ENCODE measurements at regions not wholly inside any gene's neighbourhood (a gene's known extent, or its start where the extent isn't known, plus 50 kb on each side); places are given as distances from the start of the nearest gene placed in this dataset.
"Not testable (repeated sequence)": the region's sequence is repeated elsewhere in the genome, so short reads cannot be mapped to it uniquely, and the experiment has no call there.

DNA sequence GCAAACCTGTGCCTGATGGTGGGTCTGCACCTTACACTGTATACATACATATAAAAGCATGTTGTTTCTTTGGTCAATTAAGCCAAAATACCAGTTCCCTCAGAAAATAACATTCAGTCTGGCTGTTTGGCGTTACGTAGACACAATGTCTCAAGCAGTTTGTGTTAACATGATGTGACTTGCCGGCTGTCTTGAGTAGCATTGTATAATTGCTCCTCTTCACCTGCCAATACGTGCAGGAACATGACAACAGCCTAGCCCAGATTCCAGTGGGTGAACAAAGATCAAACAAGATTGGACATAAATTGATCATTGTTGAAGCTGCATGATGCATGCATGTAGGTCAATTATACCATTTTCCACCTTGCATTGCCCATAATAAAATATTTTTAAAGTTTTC lies 102.3 kb downstream of the F11 start:
- Histone ChIP-seq H2AFZ (no peak overlapping the region), H3K79me2 (no peaks in the 10 kb centered on the region), H3K4me2 (ENCODE audit: low read length) (no peak overlapping the region), H3K4me1 (no peaks in the 10 kb centered on the region), H3K9ac (no peak overlapping the region), H3K36me3 (ENCODE audit: control insufficient read depth, insufficient read depth, low read length) (no peaks in the 10 kb centered on the region), H3K27me3 (ENCODE audit: control insufficient read depth, insufficient read depth, low read length) (no peaks in the 10 kb centered on the region), H3K27ac (no peak overlapping the region), H3K4me3 (ENCODE audit: low read depth, low read length) (no peak overlapping the region), H3K9me3 (ENCODE audit: control insufficient read depth, low read length) (no peaks in the 10 kb centered on the region)
- TF ChIP-seq, protein P1, sequence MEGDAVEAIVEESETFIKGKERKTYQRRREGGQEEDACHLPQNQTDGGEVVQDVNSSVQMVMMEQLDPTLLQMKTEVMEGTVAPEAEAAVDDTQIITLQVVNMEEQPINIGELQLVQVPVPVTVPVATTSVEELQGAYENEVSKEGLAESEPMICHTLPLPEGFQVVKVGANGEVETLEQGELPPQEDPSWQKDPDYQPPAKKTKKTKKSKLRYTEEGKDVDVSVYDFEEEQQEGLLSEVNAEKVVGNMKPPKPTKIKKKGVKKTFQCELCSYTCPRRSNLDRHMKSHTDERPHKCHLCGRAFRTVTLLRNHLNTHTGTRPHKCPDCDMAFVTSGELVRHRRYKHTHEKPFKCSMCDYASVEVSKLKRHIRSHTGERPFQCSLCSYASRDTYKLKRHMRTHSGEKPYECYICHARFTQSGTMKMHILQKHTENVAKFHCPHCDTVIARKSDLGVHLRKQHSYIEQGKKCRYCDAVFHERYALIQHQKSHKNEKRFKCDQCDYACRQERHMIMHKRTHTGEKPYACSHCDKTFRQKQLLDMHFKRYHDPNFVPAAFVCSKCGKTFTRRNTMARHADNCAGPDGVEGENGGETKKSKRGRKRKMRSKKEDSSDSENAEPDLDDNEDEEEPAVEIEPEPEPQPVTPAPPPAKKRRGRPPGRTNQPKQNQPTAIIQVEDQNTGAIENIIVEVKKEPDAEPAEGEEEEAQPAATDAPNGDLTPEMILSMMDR (IDR thresholded peaks at IDR 0.05) = no peak

DNA sequence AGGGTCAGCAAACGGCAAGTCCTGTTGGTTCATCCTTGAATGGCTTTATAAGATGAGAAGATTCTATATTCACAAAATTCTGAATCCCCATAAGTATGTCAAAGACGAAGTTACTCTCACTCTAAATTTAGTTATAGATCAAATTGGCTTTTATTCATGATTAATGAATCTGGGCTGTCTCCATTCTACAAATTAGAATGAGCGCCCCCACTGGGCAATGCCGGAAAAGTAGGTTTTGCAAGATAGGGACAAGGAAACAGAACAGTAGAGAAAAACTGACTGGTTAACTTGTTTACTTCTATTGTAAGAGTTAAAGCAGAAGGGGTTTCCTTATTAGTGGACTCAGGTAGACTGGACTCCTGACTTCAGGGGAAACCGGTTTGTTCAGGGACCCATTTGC lies 100.3 kb downstream of the F11 start:
- no peaks in the 10 kb centered on the region for H3K4me1 ChIP-seq
- H3K9ac ChIP-seq = no peak overlapping the region
- no peak overlapping the region for H3K4me2 ChIP-seq (ENCODE audit: low read length)
- no peaks in the 10 kb centered on the region for H3K79me2 ChIP-seq
- no peak overlapping the region for H2AFZ ChIP-seq
- no peaks in the 10 kb centered on the region for H3K27me3 ChIP-seq (ENCODE audit: control insufficient read depth, insufficient read depth, low read length)
- no peaks in the 10 kb centered on the region for H3K36me3 ChIP-seq (ENCODE audit: control insufficient read depth, insufficient read depth, low read length)
- no peak overlapping the region for H3K4me3 ChIP-seq (ENCODE audit: low read depth, low read length)
- H3K27ac ChIP-seq = no peak overlapping the region
- no peaks in the 10 kb centered on the region for H3K9me3 ChIP-seq (ENCODE audit: control insufficient read depth, low read length)
- TF ChIP-seq, protein P1 (IDR thresholded peaks at IDR 0.05) = no peak

DNA sequence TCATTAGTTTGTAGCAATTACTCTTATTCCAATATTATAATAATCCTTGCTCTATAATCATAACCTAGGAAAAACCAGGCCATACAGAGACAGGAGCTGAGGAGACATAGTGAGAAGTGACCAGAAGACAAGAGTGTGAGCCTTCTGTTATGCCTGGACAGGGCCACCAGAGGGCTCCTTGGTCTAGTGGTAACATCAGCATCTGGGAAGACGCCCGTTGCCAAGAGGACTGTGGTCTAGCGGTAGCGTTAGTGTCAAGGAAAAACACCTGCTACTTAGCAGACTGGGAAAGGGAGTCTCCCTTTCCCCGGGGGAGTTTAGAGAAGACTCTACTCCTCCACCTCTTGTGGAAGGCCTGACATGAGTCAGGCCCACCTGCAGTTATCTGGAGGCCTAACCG lies 97.0 kb downstream of the F11 start:
- not testable (repeated sequence) for H2AFZ ChIP-seq; H3K9ac ChIP-seq; H3K36me3 ChIP-seq (ENCODE audit: control insufficient read depth, insufficient read depth, low read length); H3K27ac ChIP-seq; H3K4me3 ChIP-seq (ENCODE audit: low read depth, low read length); H3K4me2 ChIP-seq (ENCODE audit: low read length); H3K4me1 ChIP-seq; H3K79me2 ChIP-seq; H3K9me3 ChIP-seq (ENCODE audit: control insufficient read depth, low read length); H3K27me3 ChIP-seq (ENCODE audit: control insufficient read depth, insufficient read depth, low read length)

GRCh38 chr4:186360551-186360950 lies 94.6 kb downstream of the F11 start:
- H3K79me2 ChIP-seq = no peaks in the 10 kb centered on the region
- no peak overlapping the region for H3K4me2 ChIP-seq (ENCODE audit: low read length)
- no peak overlapping the region for H3K9ac ChIP-seq
- H3K4me3 ChIP-seq (ENCODE audit: low read depth, low read length) = no peak overlapping the region
- H3K36me3 ChIP-seq (ENCODE audit: control insufficient read depth, insufficient read depth, low read length) = no peaks in the 10 kb centered on the region
- no peaks in the 10 kb centered on the region for H3K27me3 ChIP-seq (ENCODE audit: control insufficient read depth, insufficient read depth, low read length)
- H3K27ac ChIP-seq = no peak overlapping the region
- no peaks in the 10 kb centered on the region for H3K9me3 ChIP-seq (ENCODE audit: control insufficient read depth, low read length)
- no peaks in the 10 kb centered on the region for H3K4me1 ChIP-seq
- H2AFZ ChIP-seq = no peak overlapping the region
- TF ChIP-seq, protein P1 (IDR thresholded peaks at IDR 0.05) = no peak

- Histone ChIP-seq H3K27me3 (ENCODE audit: control insufficient read depth, insufficient read depth, low read length) (no peaks in the 10 kb centered on the region), H3K4me1 (no peaks in the 10 kb centered on the region), H3K9ac (no peak overlapping the region), H3K9me3 (ENCODE audit: control insufficient read depth, low read length) (no peaks in the 10 kb centered on the region), H3K4me3 (ENCODE audit: low read depth, low read length) (no peak overlapping the region), H3K36me3 (ENCODE audit: control insufficient read depth, insufficient read depth, low read length) (no peaks in the 10 kb centered on the region), H3K79me2 (no peaks in the 10 kb centered on the region), H3K27ac (no peak overlapping the region), H3K4me2 (ENCODE audit: low read length) (no peak overlapping the region), H2AFZ (no peak overlapping the region)
- TF ChIP-seq, protein P1 (IDR thresholded peaks at IDR 0.05) = no peak
These were observed 85.7 kb downstream of the F11 start for GRCh38 chr4:186351668-186352194.

Data from parathyroid adenoma (tissue), 2 donors.